SK-N-SH (cell line): ENCODE measurements at regions not wholly inside any gene's neighbourhood (a gene's known extent, or its start where the extent isn't known, plus 50 kb on each side); places are given as distances from the start of the nearest gene placed in this dataset.

ENCODE experiments used
- CTCF ChIA-PET: fragments of 300-600, 350-600 bp; formaldehyde crosslinking; extraction: SDS; loops from one replicate; lab custom pipeline; 2021; lab: Yijun Ruan, JAX
- POLR2A ChIA-PET: fragments of 350-600 bp; sonication (Branson Sonifier 250); formaldehyde crosslinking; extraction: SDS; loops from one replicate; lab custom pipeline; 2020; ENCODE audit warnings: antibody characterized with exemption, inconsistent platforms; lab: Yijun Ruan, JAX
- DNase-seq: peaks from one replicate; pipeline ENCODE4 v3.0.0; 2012
- H2AFZ ChIP-seq: fragments of 200-600 bp; sonication (generic); 2 replicates; pipeline ENCODE4 v1.8.1; 2016; ENCODE audit warnings: antibody characterized with exemption, mild to moderate bottlenecking, low read depth
- H3F3A ChIP-seq: fragments of 200-600 bp; sonication (generic); replicated peaks from 2 replicates; pipeline ENCODE3; 2016; ENCODE audit warnings: antibody characterized with exemption, mild to moderate bottlenecking; ENCODE audit not compliant: insufficient read depth
- H3K27ac ChIP-seq, 2 experiments: fragments of 200-500 bp in 1 of 2; fragments of 200-600 bp in 1 of 2; sonication (Bioruptor generic) in 1 of 2; sonication (generic), shearing (Covaris generic) in 1 of 2; 2 replicates each; pipeline versions ENCODE4 v1.5.1 to v1.6.1; 2014 to 2016; ENCODE audit warnings: low read depth in 2 of 2, inconsistent platforms in 1 of 2, low read length in 1 of 2, mild to moderate bottlenecking in 1 of 2, mixed read lengths in 1 of 2
- H3K27me3 ChIP-seq: fragments of 200-600 bp; sonication (generic), shearing (Covaris generic); 2 replicates; pipeline ENCODE4 v1.6.1; 2016; ENCODE audit warnings: mixed run types; ENCODE audit not compliant: insufficient read depth
- H3K36me3 ChIP-seq, 2 experiments: fragments of 200-500 bp in 1 of 2; fragments of 200-600 bp in 1 of 2; sonication (Bioruptor generic) in 1 of 2; sonication (generic) in 1 of 2; replicated peaks in 1 of 2; 2 replicates each; pipeline versions ENCODE3 to v1.5.1; 2014 to 2016; ENCODE audit warnings: low read length in 1 of 2, mild to moderate bottlenecking in 1 of 2; ENCODE audit not compliant: insufficient read depth in 2 of 2, control insufficient read depth in 1 of 2
- H3K4me1 ChIP-seq, 2 experiments: fragments of 200-500 bp in 1 of 2; fragments of 200-600 bp in 1 of 2; sonication (Bioruptor generic) in 1 of 2; sonication (generic), shearing (Covaris generic) in 1 of 2; 2 replicates each; pipeline versions ENCODE4 v1.5.1 to v1.6.1; 2014 to 2016; ENCODE audit warnings: low read depth in 1 of 2, low read length in 1 of 2, mixed run types in 1 of 2; ENCODE audit not compliant: insufficient read depth in 2 of 2, control insufficient read depth in 1 of 2
- H3K4me2 ChIP-seq: fragments of 200-600 bp; sonication (generic), shearing (Covaris generic); 2 replicates; pipeline ENCODE4 v1.6.1; 2017; ENCODE audit warnings: mixed run types
- H3K4me3 ChIP-seq, 2 experiments: fragments of 200-500 bp in 1 of 2; fragments of 200-600 bp in 1 of 2; sonication (Bioruptor generic) in 1 of 2; sonication (generic), shearing (Covaris generic) in 1 of 2; 2 replicates each; pipeline versions ENCODE4 v1.5.1 to v1.8.1; 2014 to 2016; ENCODE audit warnings: low read depth in 2 of 2, inconsistent platforms in 1 of 2, low read length in 1 of 2, mild to moderate bottlenecking in 1 of 2, mixed read lengths in 1 of 2, moderate library complexity in 1 of 2
- H3K79me2 ChIP-seq: fragments of 200-600 bp; sonication (generic); 2 replicates; pipeline ENCODE4 v1.8.1; 2017; ENCODE audit warnings: mild to moderate bottlenecking; ENCODE audit not compliant: insufficient read depth
- H3K9ac ChIP-seq: fragments of 200-600 bp; sonication (generic); 2 replicates; pipeline ENCODE4 v1.6.1; 2017; ENCODE audit warnings: mixed run types
- H3K9me2 ChIP-seq: fragments of 200-600 bp; sonication (generic); 2 replicates; pipeline ENCODE4 v1.6.1; 2017; ENCODE audit warnings: mixed run types
- H3K9me3 ChIP-seq: fragments of 200-600 bp; sonication (generic); 2 replicates; pipeline ENCODE4 v1.6.1; 2017; ENCODE audit warnings: mixed run types, mild to moderate bottlenecking, moderate library complexity
- H4K20me1 ChIP-seq: fragments of 200-600 bp; sonication (generic); 2 replicates; pipeline ENCODE4 v1.6.1; 2017; ENCODE audit warnings: mild to moderate bottlenecking, mixed run types; ENCODE audit not compliant: insufficient read depth
- CHD2 ChIP-seq: fragments of 150-350 bp; IDR thresholded peaks from 2 replicates; pipeline ENCODE4 v1.6.1; 2018; ENCODE audit warnings: low read length; ENCODE audit not compliant: partially characterized antibody
- ELF1 ChIP-seq: IDR thresholded peaks from 2 replicates; pipeline ENCODE4 v1.4.0; 2012
- EZH2phosphoT487 ChIP-seq: fragments of 200-600 bp; sonication (generic); IDR thresholded peaks from 2 replicates; pipeline ENCODE4 v1.6.1; 2017; ENCODE audit warnings: low read depth, mixed run types, mild to moderate bottlenecking, antibody characterized with exemption, moderate library complexity, borderline replicate concordance
- FOXJ3 ChIP-seq: sonication (generic); formaldehyde crosslinking; IDR thresholded peaks from 2 replicates; pipeline ENCODE4 v1.5.1; 2020; ENCODE audit warnings: mild to moderate bottlenecking, missing genetic modification reagents
- FOXM1 ChIP-seq: IDR thresholded peaks from 2 replicates; pipeline ENCODE4 v1.4.0; 2012; ENCODE audit warnings: low read depth, mild to moderate bottlenecking
- GATA2 ChIP-seq: sonication (generic); formaldehyde crosslinking; IDR thresholded peaks from 2 replicates; pipeline ENCODE4 v1.5.0; 2020; ENCODE audit warnings: mild to moderate bottlenecking, missing genetic modification reagents
- MEF2A ChIP-seq: IDR thresholded peaks from 2 replicates; pipeline ENCODE4 v1.4.0; 2012; ENCODE audit warnings: low read depth, borderline replicate concordance
- NFIC ChIP-seq: IDR thresholded peaks from 2 replicates; pipeline ENCODE4 v1.4.0; 2012; ENCODE audit warnings: borderline replicate concordance
- NRF1 ChIP-seq: IDR thresholded peaks from 2 replicates; pipeline ENCODE4 v1.6.1; 2012; ENCODE audit warnings: low read depth, mild to moderate bottlenecking, low read length
- RFX5 ChIP-seq: IDR thresholded peaks from 2 replicates; pipeline ENCODE4 v1.6.1; 2012; ENCODE audit warnings: mild to moderate bottlenecking, improper control_type of control experiment, low read length
- SIN3A ChIP-seq: IDR thresholded peaks from 2 replicates; pipeline ENCODE4 v1.6.1; 2012; ENCODE audit warnings: low read depth, mild to moderate bottlenecking, low read length, moderate library complexity, borderline replicate concordance
- SMC3 ChIP-seq: IDR thresholded peaks from 2 replicates; pipeline ENCODE4 v1.6.1; 2012; ENCODE audit warnings: low read depth, low read length, improper control_type of control experiment
- WGBS: methylation state at CpG from one replicate; pipeline ENCODE4 v1.1.6; 2017; ENCODE audit warnings: low lambda C conversion rate; 5-methylcytosine and 5-hydroxymethylcytosine counted together
- TF ChIP-seq, protein P1 (sequence below): fragments of 200-600 bp; sonication (generic); IDR thresholded peaks from 2 replicates; pipeline ENCODE4 v1.6.1; 2017; ENCODE audit warnings: antibody characterized with exemption, mild to moderate bottlenecking, moderate library complexity
- TF ChIP-seq, protein P2 (sequence below): fragments of 150-350 bp; IDR thresholded peaks from 2 replicates; pipeline ENCODE4 v1.6.1; 2017; ENCODE audit warnings: antibody characterized with exemption, low read length, low read depth, borderline replicate concordance
- TF ChIP-seq, protein P3 (sequence below): IDR thresholded peaks from 2 replicates; pipeline ENCODE4 v1.4.0; 2012; ENCODE audit warnings: low read depth

DNA sequence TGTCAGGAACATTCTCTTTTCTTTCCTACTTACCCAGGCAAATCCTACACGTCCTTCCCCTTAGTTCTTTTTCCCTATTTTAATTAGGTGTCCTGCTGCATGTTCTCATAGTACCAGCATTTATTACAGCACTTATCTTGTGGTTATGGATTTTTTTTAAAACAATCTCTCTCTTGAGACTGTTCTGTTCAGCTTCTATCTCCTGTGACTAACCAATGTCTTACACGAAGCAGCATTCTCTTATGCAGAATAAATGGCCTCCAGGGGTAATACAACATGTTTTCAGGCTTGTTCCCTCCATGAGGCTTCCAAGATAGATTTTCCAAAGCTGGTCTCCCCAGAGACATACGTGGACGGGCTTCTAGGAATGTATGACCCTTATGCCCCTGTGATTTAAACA is 1096.1 kb upstream of the CELF2 start:
- 9% methylated on average over 4 of the region's 4 CpGs for WGBS
- Histone ChIP-seq H3K9ac (no peak overlapping the region), H3K9me3 (0 out of 2 replicates have a peak, but pooled peaks cover 3% of the 10 kb centered on the region), H3K4me3 (no peak overlapping the region), H4K20me1 (no peaks in the 10 kb centered on the region), H3K4me1 (no peaks in the 10 kb centered on the region), H3K9me2 (no peaks in the 10 kb centered on the region), H3K4me2 (no peak overlapping the region), H3K27me3 (no peaks in the 10 kb centered on the region), H3K79me2 (no peaks in the 10 kb centered on the region), H3F3A (no peaks in the 10 kb centered on the region), H2AFZ (no peak overlapping the region), H3K27ac (no peak overlapping the region), H3K36me3 (no peaks in the 10 kb centered on the region)
- no peak for DNase-seq
- ChIA-PET CTCF (interaction anchor here (1.1 kb wide), 1 partner anchor 16 kb away, joined by 3 read pairs; no protein-coding TSS in a partner anchor), POLR2A (no interaction called here)
- TF ChIP-seq NRF1 (no peak), SMC3 (no peak)

DNA sequence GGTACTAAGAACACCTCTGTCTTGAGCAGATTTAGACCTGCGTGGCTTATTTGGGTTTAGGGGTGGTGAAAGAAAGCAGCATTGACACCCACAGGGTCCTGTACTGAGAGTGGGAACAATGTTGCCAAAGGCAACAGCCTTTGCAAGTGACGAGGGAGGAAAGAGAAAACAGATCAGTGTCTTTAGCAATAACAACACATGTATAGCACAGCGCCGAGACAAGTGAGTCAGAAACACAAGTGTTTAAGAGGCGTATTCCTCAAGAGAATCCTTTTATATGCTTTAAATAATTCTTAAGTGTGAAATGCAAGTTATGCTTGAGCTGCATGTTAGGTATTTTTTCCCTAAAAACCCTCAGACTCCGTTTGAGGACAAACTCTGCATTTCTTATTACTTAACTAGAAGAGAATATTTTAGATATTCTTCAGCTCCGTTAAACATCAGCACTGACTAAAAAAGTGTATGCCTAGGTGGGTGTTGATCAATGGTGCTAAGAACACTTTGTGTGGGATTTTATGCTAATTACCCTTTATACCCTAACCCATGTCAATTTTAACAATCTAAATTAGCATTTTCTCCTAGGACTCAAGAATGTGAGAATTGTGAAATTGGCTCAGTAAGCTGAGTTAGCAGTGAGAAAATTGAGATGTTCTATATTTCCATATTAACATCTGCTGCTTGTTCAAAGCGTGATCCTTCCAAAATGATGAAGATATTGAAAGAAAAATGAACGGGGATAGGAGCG is 1095.4 kb upstream of the CELF2 start:
- Histone ChIP-seq H3K4me1 (no peaks in the 10 kb centered on the region), H3K9me3 (0 out of 2 replicates have a peak, but pooled peaks cover 3% of the 10 kb centered on the region), H3F3A (no peaks in the 10 kb centered on the region), H3K79me2 (no peaks in the 10 kb centered on the region), H2AFZ (no peak overlapping the region), H3K36me3 (no peaks in the 10 kb centered on the region), H3K27ac (no peak overlapping the region), H3K27me3 (no peaks in the 10 kb centered on the region), H3K9ac (no peak overlapping the region), H3K4me2 (no peak overlapping the region), H4K20me1 (no peaks in the 10 kb centered on the region), H3K9me2 (no peaks in the 10 kb centered on the region), H3K4me3 (no peak overlapping the region)
- TF ChIP-seq FOXJ3 (CRISPR knock-in tag) (no peak), CHD2 (no peak), SIN3A (no peak), RFX5 (no peak), SMC3 (no peak), GATA2 (CRISPR knock-in tag) (no peak), FOXM1 (no peak), ELF1 (no peak), MEF2A (no peak), NRF1 (no peak), EZH2phosphoT487 (no peak), NFIC (no peak)
- TF ChIP-seq, protein P1, sequence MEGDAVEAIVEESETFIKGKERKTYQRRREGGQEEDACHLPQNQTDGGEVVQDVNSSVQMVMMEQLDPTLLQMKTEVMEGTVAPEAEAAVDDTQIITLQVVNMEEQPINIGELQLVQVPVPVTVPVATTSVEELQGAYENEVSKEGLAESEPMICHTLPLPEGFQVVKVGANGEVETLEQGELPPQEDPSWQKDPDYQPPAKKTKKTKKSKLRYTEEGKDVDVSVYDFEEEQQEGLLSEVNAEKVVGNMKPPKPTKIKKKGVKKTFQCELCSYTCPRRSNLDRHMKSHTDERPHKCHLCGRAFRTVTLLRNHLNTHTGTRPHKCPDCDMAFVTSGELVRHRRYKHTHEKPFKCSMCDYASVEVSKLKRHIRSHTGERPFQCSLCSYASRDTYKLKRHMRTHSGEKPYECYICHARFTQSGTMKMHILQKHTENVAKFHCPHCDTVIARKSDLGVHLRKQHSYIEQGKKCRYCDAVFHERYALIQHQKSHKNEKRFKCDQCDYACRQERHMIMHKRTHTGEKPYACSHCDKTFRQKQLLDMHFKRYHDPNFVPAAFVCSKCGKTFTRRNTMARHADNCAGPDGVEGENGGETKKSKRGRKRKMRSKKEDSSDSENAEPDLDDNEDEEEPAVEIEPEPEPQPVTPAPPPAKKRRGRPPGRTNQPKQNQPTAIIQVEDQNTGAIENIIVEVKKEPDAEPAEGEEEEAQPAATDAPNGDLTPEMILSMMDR: no peak
- TF ChIP-seq, protein P2, sequence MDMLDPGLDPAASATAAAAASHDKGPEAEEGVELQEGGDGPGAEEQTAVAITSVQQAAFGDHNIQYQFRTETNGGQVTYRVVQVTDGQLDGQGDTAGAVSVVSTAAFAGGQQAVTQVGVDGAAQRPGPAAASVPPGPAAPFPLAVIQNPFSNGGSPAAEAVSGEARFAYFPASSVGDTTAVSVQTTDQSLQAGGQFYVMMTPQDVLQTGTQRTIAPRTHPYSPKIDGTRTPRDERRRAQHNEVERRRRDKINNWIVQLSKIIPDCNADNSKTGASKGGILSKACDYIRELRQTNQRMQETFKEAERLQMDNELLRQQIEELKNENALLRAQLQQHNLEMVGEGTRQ: no peak
- TF ChIP-seq, protein P3, sequence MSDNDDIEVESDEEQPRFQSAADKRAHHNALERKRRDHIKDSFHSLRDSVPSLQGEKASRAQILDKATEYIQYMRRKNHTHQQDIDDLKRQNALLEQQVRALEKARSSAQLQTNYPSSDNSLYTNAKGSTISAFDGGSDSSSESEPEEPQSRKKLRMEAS: no peak
- ChIA-PET POLR2A (no interaction called here), CTCF (interaction anchor here (0.8 to 1.3 kb wide), 4 partner anchors 9 to 579 kb away, joined by 3 read pairs; no protein-coding TSS in a partner anchor)
- 16% methylated on average over 10 of the region's 10 CpGs for WGBS
- DNase-seq: no peak
